NCI-H774 (cell line): ENCODE measurements at regions not wholly inside any gene's neighbourhood (a gene's known extent, or its start where the extent isn't known, plus 50 kb on each side); places are given as distances from the start of the nearest gene placed in this dataset.

Source experiments
- DNase-seq: peaks from one replicate; lab custom pipeline; 2025; lab: John Stamatoyannopoulos, UW

DNA sequence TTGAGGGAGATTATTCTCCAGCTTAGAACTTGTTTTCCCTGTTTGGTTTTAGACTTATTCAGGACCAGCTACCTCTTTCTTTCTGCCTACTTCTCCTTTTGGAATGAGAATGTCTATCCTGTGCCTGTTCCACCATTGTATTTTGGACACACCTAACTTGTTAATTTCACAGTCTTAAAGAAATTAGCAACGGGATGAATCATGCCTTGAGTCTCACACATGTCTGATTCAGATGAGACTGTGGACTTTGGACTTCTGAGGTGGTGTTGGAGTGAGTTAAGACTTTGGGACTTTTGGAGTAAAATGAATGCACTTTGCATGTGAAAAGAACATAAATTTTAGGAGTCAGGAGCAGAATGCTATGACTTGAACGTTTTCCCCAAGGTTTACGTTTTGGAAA lies 581.4 kb downstream of the CDH11 start:
- DNase-seq, result no peak

DNA sequence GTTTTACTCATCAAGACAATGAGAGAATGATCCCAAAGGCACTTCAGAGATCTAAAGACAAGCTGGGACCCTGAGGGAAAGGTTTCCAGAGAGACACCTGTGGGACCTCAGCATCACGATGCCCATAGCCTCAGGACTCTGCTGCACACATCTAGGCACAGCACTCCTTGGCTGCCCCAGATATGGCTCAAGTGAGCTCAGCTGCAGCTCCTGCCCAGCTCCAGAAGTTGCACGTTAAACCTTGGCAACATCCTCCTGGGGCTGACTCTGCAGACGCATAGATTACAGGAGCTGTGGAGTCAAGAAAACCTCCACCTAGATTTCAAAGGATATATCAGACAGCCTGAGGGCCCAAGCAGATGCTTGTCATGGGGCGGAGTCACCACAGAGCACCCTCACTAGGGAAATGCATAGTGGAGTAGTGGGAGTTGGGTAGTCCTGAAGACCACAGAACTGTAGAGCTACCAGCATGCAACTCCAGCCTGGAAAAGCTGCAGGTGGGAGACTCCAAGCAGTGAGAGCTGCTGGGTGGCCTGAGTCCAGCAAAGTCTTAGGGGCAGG lies 582.0 kb downstream of the CDH11 start:
- no peak for DNase-seq

DNA sequence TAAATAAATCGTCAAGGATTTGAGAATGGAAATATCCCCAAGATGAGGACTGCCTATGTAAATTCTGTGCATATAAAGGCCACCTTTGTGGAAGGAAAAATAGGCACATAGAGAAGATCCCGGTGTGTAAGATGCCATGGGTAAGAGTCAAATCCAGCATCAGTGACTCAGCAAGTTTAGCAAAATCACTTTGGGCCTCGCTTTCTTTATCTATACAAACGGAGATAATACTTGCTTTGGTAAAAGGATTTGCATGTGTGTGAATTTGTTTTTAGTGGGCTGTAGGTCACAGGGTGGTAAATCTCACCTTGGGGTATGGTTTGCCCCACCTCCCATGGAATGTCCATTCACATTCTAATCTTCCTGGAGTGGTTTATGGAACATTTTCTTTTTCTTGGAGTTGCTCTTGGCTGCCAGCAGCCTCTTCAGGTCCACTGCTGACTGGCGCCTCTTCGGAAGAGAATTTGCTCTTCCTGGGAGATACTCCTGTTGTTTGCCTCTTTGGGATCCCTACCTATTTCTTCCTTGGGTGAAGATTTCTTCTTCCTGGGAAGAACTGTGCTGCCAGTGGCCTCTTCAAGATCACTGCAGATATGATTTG lies 587.6 kb downstream of the CDH11 start:
- no peak for DNase-seq

GRCh38 chr16:64532691-64533090 lies 589.2 kb downstream of the CDH11 start:
- no peak for DNase-seq

DNA sequence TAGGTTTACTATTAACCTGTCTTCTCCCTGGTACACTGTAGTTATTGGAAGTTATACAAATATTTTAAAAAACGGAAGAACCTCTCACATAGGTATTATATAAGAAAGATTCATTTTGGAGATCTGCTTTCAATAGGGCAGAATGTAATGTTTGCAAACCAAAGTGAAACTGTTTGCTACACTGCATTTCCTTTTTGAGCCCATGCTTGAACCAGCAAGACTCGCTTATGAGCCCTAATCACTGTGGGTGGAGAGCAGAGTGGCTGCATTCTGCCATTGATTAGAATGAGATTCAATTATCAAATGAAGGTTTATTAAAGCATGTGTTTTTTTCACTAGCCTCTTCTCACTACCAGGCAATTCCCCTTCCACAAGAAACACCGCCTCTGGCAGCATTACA lies 589.7 kb downstream of the CDH11 start:
- no peak for DNase-seq

- no peak for DNase-seq
These were observed 590.5 kb downstream of the CDH11 start for GRCh38 chr16:64531401-64531800.

GRCh38 chr16:64522548-64522947 lies 599.3 kb downstream of the CDH11 start:
- DNase-seq, result no peak

GRCh38 chr16:64513871-64514270 lies 608.0 kb downstream of the CDH11 start:
- DNase-seq, result no peak

GRCh38 chr16:64507240-64508024 lies 614.4 kb downstream of the CDH11 start:
- no peak for DNase-seq

DNA sequence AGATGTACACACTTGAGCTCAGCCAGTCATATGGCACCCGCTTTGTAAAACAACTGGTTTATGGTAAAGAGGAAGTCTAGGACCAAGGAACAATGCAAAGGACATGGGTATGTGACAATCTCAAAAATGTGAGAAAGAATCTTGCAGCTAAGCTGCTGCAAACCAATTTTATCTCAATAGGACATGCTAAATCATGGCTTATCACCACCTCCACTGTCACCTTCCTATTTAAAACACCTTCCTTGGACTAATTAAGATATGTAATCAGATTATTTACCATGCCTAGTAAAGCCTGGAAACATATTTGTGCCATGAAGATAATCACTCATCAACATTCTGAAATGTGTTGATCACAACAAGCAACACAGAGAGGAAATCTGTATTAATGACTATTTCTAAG lies 622.7 kb downstream of the CDH11 start:
- no peak for DNase-seq

GRCh38 chr16:64498363-64498762 lies 623.5 kb downstream of the CDH11 start:
- DNase-seq, result no peak

DNA sequence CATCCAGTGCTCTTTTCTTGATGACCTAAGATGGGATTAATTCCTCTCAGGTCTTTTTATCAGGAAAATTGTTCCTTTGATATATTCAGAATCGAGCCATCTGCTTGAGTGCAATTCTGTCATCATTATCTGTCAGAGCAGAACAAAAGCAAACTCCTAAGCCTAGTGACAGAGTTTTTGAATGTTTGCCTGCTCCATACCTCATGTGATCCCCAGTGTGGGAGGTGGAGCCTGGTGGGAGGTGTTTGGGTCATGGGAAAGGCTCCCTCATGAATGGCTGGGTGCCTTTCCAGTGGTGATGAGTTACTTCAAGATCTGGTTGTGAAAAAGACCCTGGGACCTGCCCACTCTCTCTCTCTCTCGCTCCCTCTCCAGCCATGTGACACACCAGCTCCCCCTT lies 628.2 kb downstream of the CDH11 start:
- no peak for DNase-seq

GRCh38 chr16:64489449-64489848 lies 632.4 kb downstream of the CDH11 start:
- DNase-seq, result no peak

DNA sequence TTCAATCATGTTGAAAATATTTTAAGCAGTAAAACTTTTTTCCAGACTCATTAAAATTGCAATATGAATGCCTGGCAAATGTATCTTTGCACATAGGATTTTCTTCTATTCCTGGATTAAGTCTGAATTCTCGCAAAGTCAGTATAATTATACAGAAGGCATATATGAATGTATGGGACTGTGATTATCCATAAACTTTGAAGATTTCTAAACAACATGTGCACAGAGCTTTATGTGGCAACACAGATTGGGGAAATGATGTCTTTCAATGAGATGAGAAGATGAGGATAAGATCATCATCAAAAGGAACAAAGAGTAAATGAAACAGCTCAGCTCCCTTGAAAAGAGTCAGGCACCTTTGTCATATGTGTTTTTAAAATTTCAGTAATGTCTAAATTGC lies 635.3 kb downstream of the CDH11 start:
- DNase-seq, result no peak

DNA sequence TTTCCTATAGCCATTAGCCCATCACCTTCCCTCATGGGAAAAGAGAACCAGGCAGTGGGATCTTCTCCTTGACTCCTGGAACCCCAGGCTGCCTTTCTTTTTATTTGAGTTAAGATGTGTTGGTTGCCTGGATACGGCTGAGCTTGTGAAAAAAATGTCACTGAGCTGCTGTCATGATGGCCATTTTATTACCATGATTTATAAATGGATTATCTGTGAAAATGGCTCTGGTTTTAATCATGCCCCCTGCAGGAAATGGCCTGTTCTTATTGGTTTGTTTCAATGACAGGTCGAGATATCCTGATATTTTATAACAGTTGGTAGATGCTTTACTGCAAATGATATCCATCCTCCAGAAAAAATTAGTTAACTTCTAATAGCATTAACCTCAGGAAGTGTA lies 640.4 kb downstream of the CDH11 start:
- no peak for DNase-seq

- no peak for DNase-seq
These were observed 643.5 kb downstream of the CDH11 start for GRCh38 chr16:64478252-64478906.

GRCh38 chr16:64475627-64476351 lies 646.1 kb downstream of the CDH11 start:
- no peak for DNase-seq

DNA sequence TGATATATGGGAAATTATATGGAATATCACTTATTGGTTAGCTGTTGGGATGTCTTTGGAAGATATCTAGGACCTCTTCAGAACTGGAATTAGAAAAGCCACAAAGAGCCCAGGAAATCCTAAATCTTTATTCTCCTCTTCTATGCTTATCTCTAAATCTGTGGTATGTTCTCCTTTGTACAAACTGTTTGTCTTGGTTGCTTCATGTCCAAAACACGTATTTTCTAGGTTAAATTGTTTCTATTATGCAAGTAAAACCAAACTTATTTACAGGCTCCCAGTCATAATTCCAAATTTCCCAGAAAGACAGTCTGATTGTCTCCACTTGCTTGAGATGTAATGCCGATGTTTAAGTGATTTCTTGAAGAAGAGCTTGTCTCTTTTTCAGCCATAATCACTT lies 650.9 kb downstream of the CDH11 start:
- no peak for DNase-seq

GRCh38 chr16:64469906-64470702 lies 651.8 kb downstream of the CDH11 start:
- DNase-seq, result no peak

- DNase-seq, result no peak
These were observed 652.5 kb downstream of the CDH11 start for GRCh38 chr16:64469351-64469750.

- no peak for DNase-seq
These were observed 653.3 kb downstream of the CDH11 start for GRCh38 chr16:64468515-64469090.
